OCI-LY7 (cell line): ENCODE measurements at regions not wholly inside any gene's neighbourhood (a gene's known extent, or its start where the extent isn't known, plus 50 kb on each side); places are given as distances from the start of the nearest gene placed in this dataset.

Experiments
- BruUV-seq: library from RNA; stranded (reverse); fragments of 400-500 nt; replicated peaks from 2 replicates; lab custom pipeline; 2021; lab: Mats Ljungman, UMichigan
- CTCF ChIA-PET: fragments of 300-600 bp; sonication (Branson Sonifier 250); formaldehyde crosslinking; loops from one replicate; lab custom pipeline; 2022; ENCODE audit warnings: antibody characterized with exemption; ENCODE audit not compliant: unreplicated experiment; lab: Charles Lee
- POLR2A ChIA-PET: fragments of 300-600 bp; sonication (Branson Sonifier 250); formaldehyde crosslinking; loops from one replicate; lab custom pipeline; 2022; ENCODE audit warnings: antibody characterized with exemption; lab: Charles Lee
- DNase-seq: peaks from one replicate; pipeline ENCODE4 v3.0.0-alpha.2; 2015; ENCODE audit warnings: low spot score
- H2AFZ ChIP-seq: fragments of 200-600 bp; sonication (generic), shearing (Covaris generic); 2 replicates; pipeline ENCODE4 v1.6.1; 2014; ENCODE audit warnings: mild to moderate bottlenecking, antibody characterized with exemption, low read length, moderate library complexity
- H3K27ac ChIP-seq: fragments of 200-600 bp; sonication (generic); 2 replicates; pipeline ENCODE4 v1.5.1; 2014; ENCODE audit warnings: mixed run types, low read depth, mild to moderate bottlenecking, moderate library complexity, low read length, inconsistent platforms; ENCODE audit not compliant: poor library complexity, severe bottlenecking
- H3K36me3 ChIP-seq: fragments of 200-600 bp; sonication (generic); 2 replicates; pipeline ENCODE4 v1.6.1; 2014; ENCODE audit warnings: mild to moderate bottlenecking, antibody characterized with exemption, low read length, moderate library complexity, mixed read lengths; ENCODE audit not compliant: insufficient read depth
- H3K4me1 ChIP-seq: fragments of 200-600 bp; sonication (generic); 2 replicates; pipeline ENCODE4 v1.5.1; 2014; ENCODE audit warnings: mild to moderate bottlenecking, low read length; ENCODE audit not compliant: insufficient read depth, poor library complexity, severe bottlenecking
- H3K4me2 ChIP-seq: fragments of 200-600 bp; sonication (generic); 2 replicates; pipeline ENCODE4 v1.6.1; 2014; ENCODE audit warnings: mild to moderate bottlenecking, low read length
- H3K4me3 ChIP-seq: fragments of 200-600 bp; sonication (generic); 2 replicates; pipeline ENCODE4 v1.5.1; 2014; ENCODE audit warnings: mild to moderate bottlenecking, low read depth, low read length; ENCODE audit not compliant: poor library complexity, severe bottlenecking
- H3K79me2 ChIP-seq: fragments of 200-600 bp; sonication (generic); 2 replicates; pipeline ENCODE4 v1.6.1; 2016; ENCODE audit warnings: low read depth, mild to moderate bottlenecking, low read length, moderate library complexity, mixed read lengths; ENCODE audit not compliant: insufficient read depth
- H3K9me2 ChIP-seq: fragments of 200-600 bp; sonication (generic); 2 replicates; pipeline ENCODE4 v1.6.1; 2016; ENCODE audit warnings: mild to moderate bottlenecking, low read length, mixed read lengths; ENCODE audit not compliant: insufficient read depth
- H3K9me3 ChIP-seq: fragments of 200-600 bp; sonication (generic); 2 replicates; pipeline ENCODE4 v1.6.1; 2014; ENCODE audit warnings: mild to moderate bottlenecking, mixed run types, low read length, mixed read lengths
- H4K20me1 ChIP-seq: fragments of 200-600 bp; sonication (generic); 2 replicates; pipeline ENCODE4 v1.6.1; 2014; ENCODE audit warnings: mild to moderate bottlenecking, antibody characterized with exemption, low read length, moderate library complexity, mixed read lengths; ENCODE audit not compliant: insufficient read depth
- CTCF ChIP-seq: fragments of 200-600 bp; sonication (generic); conservative IDR thresholded peaks from 2 replicates; pipeline ENCODE4 v1.5.1; 2014; ENCODE audit warnings: mild to moderate bottlenecking, antibody characterized with exemption, low read length, moderate library complexity, mixed read lengths
- EZH2phosphoT487 ChIP-seq: fragments of 200-600 bp; sonication (generic); IDR thresholded peaks from 2 replicates; pipeline ENCODE4 v1.6.1; 2018; ENCODE audit warnings: low read depth, borderline replicate concordance, mild to moderate bottlenecking, mixed run types, antibody characterized with exemption, low read length, moderate library complexity, mixed read lengths
- intact Hi-C: fragments of 100-400 bp; cut with micrococcal nuclease; formaldehyde crosslinking; loops from one replicate; pipeline ENCODE4 v1.10.0; 2022; ENCODE audit not compliant: unreplicated experiment

DNA sequence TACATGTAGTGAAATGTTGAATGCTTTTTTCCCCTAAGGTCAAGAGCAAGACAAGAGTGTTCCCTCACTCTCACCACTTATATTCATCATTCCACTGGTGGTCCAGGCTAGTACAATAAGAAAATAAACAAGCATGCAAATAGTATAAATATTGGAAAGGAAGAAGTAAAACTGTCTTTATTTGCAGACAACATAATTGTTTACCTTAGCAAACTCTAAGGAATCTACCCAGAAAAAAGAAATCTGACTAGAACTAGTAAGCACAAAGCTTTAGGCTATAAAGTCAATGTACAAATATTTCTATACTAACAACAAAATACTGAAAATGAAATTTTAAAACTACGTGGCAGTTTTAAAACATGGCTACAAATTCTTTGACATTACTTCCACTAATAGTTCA lies 101.7 kb downstream of the CYB561 start:
- BruUV-seq: no TSS peak
- Histone ChIP-seq H3K36me3 (no peaks in the 10 kb centered on the region), H3K4me3 (no peak overlapping the region), H3K79me2 (no peaks in the 10 kb centered on the region), H3K4me1 (no peaks in the 10 kb centered on the region), H4K20me1 (no peaks in the 10 kb centered on the region), H3K9me2 (no peaks in the 10 kb centered on the region), H3K9me3 (no peaks in the 10 kb centered on the region), H3K4me2 (no peak overlapping the region), H2AFZ (no peak overlapping the region), H3K27ac (no peak overlapping the region)
- TF ChIP-seq CTCF (no peak), EZH2phosphoT487 (no peak)
- ChIA-PET POLR2A (no interaction called here), CTCF (no interaction called here)
- DNase-seq: no peak
- intact Hi-C loops: no loop called here

DNA sequence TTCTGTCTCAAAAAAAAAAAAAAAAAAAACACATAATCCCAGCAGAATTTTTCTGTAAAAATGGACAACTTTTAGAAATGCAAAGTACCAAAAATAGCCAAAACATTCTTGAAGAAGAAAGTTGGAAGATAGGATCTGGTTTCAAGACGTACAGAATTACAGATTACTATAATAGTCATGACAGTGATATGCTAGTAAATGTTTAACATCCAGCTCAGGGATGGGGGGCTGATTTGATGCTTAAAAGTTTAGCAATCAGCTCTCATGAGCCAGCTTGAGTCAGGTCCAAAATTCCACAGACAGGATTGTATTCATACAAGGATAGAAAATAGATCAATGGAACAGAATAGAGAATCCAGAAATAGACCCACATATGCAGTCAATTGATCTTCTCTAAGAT lies 100.5 kb downstream of the CYB561 start:
- H3K36me3 ChIP-seq: no peaks in the 10 kb centered on the region
- no peak overlapping the region for H2AFZ ChIP-seq
- no peak for DNase-seq
- H3K4me1 ChIP-seq: no peaks in the 10 kb centered on the region
- intact Hi-C loops: no loop called here
- H3K9me2 ChIP-seq: no peaks in the 10 kb centered on the region
- H4K20me1 ChIP-seq: no peaks in the 10 kb centered on the region
- H3K27ac ChIP-seq: no peak overlapping the region
- TF ChIP-seq EZH2phosphoT487 (no peak), CTCF (no peak)
- CTCF ChIA-PET: no interaction called here
- H3K4me3 ChIP-seq: no peak overlapping the region
- no peaks in the 10 kb centered on the region for H3K9me3 ChIP-seq
- no TSS peak for BruUV-seq
- no peaks in the 10 kb centered on the region for H3K79me2 ChIP-seq
- H3K4me2 ChIP-seq: no peak overlapping the region
- POLR2A ChIA-PET: interaction anchor here (0.6 to 0.7 kb wide), 3 partner anchors 37 to 401 kb away, joined by 3 to 4 read pairs (median 3); no protein-coding TSS in a partner anchor

GRCh38 chr17:63347475-63347874 lies 98.6 kb downstream of the CYB561 start:
- Histone ChIP-seq H4K20me1 (no peaks in the 10 kb centered on the region), H3K36me3 (no peaks in the 10 kb centered on the region), H3K4me2 (no peak overlapping the region), H2AFZ (no peak overlapping the region), H3K27ac (no peak overlapping the region), H3K9me2 (no peaks in the 10 kb centered on the region), H3K4me1 (no peaks in the 10 kb centered on the region), H3K4me3 (no peak overlapping the region), H3K79me2 (no peaks in the 10 kb centered on the region), H3K9me3 (no peaks in the 10 kb centered on the region)
- no peak for DNase-seq
- BruUV-seq: no TSS peak
- CTCF ChIA-PET: no interaction called here
- TF ChIP-seq EZH2phosphoT487 (no peak), CTCF (no peak)
- POLR2A ChIA-PET: interaction anchor here (0.5 kb wide), 1 partner anchor 733 kb away, joined by 4 read pairs; no protein-coding TSS in a partner anchor
- intact Hi-C loops: no loop called here
